ENCODE measurements at regions not wholly inside any gene's neighbourhood (a gene's known extent, or its start where the extent isn't known, plus 50 kb on each side); places are given as distances from the start of the nearest gene placed in this dataset.

DNA sequence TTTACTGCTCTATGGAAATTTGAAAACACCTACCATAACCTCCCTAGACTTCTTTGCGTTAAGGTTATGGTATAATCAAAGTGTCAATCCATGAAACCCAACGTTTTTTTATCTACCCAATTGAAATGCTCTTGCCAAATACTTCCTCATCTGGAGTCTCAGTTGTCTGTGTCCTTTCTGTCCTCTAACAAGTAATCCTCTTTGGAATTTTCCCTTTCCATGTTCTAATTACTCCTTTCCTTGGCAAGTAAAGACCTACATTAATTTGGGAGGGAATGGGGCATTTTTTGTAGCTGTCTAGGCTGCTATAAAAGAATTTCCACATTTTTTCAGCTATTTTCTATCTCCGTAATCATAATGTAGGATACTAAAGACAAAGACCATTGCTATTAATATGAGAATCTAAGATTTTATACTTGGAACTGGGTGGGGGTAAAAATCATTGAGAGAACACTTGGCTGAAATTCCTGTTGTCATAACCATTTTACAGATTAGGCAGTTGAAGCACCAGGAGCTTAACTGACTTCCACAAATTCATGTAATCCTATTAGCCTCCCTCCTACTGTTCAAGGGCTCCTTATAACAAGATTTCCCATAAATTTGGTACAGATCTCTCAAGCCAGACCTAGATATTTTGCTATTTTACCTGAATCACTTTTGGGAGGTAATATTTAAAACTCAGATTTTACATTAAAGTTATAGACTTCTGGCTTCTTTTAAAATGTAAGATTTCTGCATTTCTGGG lies 1307.6 kb downstream of the XPNPEP1 start:
- TF ChIP-seq, protein P1, sequence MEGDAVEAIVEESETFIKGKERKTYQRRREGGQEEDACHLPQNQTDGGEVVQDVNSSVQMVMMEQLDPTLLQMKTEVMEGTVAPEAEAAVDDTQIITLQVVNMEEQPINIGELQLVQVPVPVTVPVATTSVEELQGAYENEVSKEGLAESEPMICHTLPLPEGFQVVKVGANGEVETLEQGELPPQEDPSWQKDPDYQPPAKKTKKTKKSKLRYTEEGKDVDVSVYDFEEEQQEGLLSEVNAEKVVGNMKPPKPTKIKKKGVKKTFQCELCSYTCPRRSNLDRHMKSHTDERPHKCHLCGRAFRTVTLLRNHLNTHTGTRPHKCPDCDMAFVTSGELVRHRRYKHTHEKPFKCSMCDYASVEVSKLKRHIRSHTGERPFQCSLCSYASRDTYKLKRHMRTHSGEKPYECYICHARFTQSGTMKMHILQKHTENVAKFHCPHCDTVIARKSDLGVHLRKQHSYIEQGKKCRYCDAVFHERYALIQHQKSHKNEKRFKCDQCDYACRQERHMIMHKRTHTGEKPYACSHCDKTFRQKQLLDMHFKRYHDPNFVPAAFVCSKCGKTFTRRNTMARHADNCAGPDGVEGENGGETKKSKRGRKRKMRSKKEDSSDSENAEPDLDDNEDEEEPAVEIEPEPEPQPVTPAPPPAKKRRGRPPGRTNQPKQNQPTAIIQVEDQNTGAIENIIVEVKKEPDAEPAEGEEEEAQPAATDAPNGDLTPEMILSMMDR (IDR thresholded peaks at IDR 0.05 in 2 of 3, conservative IDR thresholded peaks at IDR 0.05 in 1 of 3; ENCODE audit: borderline replicate concordance in 1 of 3, insufficient read depth in 1 of 3, low read depth in 2 of 3, low read length in 2 of 3) = no peak
- TF ChIP-seq SRF (IDR thresholded peaks at IDR 0.05; ENCODE audit: low read depth) (no peak), RAD21 (IDR thresholded peaks at IDR 0.05; ENCODE audit: low read depth) (no peak)

Data from HCT116 (cell line).